A673 (cell line): ENCODE measurements at regions not wholly inside any gene's neighbourhood (a gene's known extent, or its start where the extent isn't known, plus 50 kb on each side); places are given as distances from the start of the nearest gene placed in this dataset.

Source experiments
- CTCF ChIP-seq: fragments of 300-800, 200-600 bp; sonication (generic); conservative IDR thresholded peaks from 2 replicates; pipeline ENCODE4 v1.5.1; 2017; ENCODE audit warnings: low read depth, mild to moderate bottlenecking, antibody characterized with exemption, low read length, moderate library complexity, mixed read lengths
- EZH2 ChIP-seq: fragments of 200-600 bp; sonication (generic); IDR thresholded peaks from 2 replicates; pipeline ENCODE4 v1.6.1; 2017; ENCODE audit warnings: borderline replicate concordance, low read depth, mild to moderate bottlenecking, mixed read lengths, antibody characterized with exemption, low read length; ENCODE audit not compliant: poor library complexity, severe bottlenecking

DNA sequence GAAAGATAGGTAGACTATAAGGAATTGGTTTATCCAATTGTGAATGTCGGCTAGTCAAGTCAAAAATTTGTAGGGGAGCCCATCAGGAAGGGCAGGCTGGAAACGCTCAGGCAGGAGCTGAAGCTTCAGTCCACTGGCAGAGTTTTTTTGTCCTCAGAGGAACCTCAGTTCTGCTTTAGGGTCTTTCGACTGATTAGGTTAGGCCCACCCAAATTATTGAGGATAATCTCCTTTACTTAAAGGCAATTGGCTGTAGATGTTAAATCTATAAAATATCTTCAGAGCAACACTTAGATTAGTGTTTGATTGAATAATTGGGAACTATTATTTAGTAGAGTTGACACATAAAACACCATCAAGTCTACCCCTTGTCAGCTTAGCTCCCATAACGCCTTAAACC is 105.5 kb upstream of the ARHGAP5 start:
- TF ChIP-seq CTCF = no peak
- no peak for TF ChIP-seq EZH2
